A172 (cell line): ENCODE measurements at regions not wholly inside any gene's neighbourhood (a gene's known extent, or its start where the extent isn't known, plus 50 kb on each side); places are given as distances from the start of the nearest gene placed in this dataset.
"Not testable (repeated sequence)": the region's sequence is repeated elsewhere in the genome, so short reads cannot be mapped to it uniquely, and the experiment has no call there.

Experiments
- DNase-seq: peaks from one replicate; pipeline ENCODE4 v3.0.0-alpha.2; 2015; ENCODE audit warnings: low spot score

GRCh38 chr2:91571239-91571923 lies 2879.9 kb downstream of the RPIA start:
- not testable (repeated sequence) for DNase-seq

DNA sequence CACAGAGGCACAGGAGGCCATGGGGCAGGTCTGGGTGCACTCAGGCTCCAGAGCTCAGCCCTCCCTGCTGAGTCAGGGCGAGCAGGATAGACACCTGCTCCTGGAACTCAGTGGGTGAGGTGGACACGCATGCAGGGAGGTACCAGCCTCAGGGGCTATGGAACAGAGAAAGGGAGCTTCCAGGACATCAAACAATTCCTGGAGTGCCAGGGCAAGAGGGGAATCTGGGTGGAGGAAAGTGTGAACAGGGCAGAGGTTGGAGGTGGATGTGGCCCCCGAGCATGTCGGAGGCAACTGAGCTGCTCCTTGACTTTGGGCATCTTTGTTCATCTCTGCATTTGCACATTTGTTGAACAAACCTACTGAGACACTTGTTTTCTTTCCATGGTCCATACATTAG lies 2881.5 kb downstream of the RPIA start:
- DNase-seq: not testable (repeated sequence)

DNA sequence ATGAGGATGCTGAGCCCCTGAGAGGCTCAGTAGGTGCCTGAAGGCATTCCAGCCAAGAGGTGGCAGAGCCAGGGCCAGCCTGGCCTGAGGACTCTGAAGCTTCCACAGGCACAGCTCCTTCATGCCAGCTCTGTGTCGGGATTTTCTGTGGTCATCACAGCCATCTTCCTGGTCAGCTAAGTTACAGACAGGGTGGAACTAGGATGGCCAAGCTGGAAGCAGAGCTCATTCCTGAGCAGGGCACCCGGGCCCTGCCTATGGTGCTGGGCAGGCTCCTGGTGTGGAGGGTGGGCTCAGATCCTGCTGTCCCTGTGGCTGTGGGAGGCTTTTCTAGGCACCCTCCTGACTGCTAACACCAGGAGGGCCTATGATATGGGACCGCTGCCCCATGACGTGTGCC lies 2882.3 kb downstream of the RPIA start:
- DNase-seq: not testable (repeated sequence)

DNA sequence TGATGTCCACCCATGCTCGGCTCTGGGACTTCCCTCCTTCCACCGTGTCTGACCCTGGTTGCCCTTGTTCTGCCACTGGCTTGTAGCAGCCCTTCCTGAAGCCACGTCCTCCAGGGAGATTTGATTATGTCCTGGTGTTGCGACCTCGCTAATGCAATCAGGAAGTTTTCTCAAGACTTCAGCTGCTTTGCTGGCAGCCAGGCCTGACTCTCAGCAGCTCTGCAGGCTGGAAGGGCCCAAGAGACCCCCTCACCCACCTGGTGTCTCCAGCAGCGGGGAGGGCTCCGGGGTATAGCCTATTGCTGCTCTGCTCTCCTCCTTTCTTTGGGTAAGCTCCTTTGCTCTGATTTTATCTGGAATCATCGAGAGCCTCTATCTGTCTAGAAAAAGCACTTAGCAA lies 2882.8 kb downstream of the RPIA start:
- not testable (repeated sequence) for DNase-seq

DNA sequence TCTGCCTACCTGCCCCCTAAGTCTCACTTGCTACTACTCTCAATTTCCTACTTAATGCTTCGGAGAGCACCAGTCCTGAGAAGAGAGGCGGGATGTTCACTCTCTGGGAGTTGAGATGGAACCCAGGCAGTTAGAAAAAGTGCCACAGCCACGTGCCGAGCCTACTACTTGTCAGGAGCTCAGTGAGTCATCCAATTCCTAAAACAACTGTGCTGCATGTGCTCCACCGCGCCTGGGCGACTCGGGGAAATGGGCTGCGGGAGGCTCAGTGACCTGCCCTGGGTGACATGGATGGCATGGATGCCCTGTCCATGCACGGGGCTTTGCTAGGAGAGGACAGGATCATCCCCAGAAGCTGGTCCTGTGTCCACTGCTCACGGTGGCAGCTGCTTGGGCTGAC lies 2884.2 kb downstream of the RPIA start:
- peak; percentile 30 for DNase-seq

DNA sequence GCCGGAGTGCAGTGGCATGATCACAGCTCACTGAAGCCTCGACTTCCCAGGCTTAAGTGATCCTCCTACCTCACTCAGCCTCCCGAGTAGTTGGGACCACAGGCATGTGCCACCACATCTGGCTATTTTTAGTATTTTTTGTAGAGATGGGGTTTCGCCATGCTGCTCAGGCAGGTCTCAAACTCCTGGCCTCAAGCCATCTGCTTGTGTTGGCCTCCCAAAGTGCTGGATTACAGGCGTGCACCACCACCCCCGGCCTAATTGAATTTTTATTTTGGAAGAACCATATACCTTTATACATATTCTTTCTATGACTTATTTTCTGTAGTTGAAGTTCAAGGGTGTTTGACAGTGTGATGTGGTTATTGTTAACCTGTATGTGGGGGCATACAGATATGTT lies 2885.9 kb downstream of the RPIA start:
- DNase-seq: not testable (repeated sequence)

GRCh38 chr2:91578678-91579077 lies 2887.2 kb downstream of the RPIA start:
- not testable (repeated sequence) for DNase-seq

- DNase-seq: not testable (repeated sequence)
Measured at GRCh38 chr2:91579555-91579954, 2888.1 kb downstream of the RPIA start.

GRCh38 chr2:91580043-91580442 lies 2888.6 kb downstream of the RPIA start:
- DNase-seq: not testable (repeated sequence)

DNA sequence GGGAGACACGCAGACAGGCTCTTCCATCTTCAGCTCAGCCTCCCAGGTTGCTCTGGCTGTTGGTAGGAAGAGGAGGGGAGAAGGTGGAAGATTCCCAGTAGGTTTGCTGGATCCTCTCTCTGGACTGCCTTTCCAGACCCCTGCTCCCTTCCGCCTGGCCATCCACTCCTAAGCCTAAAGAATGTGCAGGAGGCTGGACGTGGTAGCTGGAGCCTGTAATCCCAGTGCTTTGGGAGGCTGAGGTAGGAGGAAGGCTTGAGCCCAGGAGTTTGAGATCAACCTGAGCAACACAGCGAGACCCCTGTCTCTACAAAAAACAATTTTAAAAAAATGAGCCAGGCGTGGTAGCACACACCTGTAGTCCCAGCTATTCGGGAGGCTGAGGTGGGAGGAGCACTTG lies 2895.6 kb downstream of the RPIA start:
- not testable (repeated sequence) for DNase-seq

GRCh38 chr2:91587908-91588535 lies 2896.5 kb downstream of the RPIA start:
- not testable (repeated sequence) for DNase-seq

- not testable (repeated sequence) for DNase-seq
Measured at GRCh38 chr2:91588782-91589223, 2897.3 kb downstream of the RPIA start.

GRCh38 chr2:91589454-91590328 lies 2898.2 kb downstream of the RPIA start:
- not testable (repeated sequence) for DNase-seq

DNA sequence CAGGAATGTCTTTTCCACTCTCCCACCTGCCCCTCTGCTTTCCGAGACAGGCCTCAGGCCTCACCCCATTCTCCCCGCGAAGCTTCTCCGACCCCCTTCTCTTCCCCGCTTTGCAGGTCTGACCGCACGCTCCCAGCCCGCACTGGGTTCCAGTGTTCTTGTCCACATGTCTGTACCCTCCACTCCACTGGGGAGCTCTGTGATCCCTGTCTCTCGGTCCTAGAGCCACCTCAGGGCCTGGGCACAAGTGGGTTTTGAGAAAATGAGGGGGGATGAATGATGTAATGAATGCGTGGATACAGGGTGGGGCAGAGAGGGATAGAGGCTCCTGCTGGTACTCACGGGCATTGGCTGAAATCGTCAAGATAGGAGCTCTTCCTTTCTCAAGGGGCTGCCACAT lies 2898.9 kb downstream of the RPIA start:
- DNase-seq: not testable (repeated sequence)

- DNase-seq: peak; percentile 29
Measured at GRCh38 chr2:91591066-91591465, 2899.6 kb downstream of the RPIA start.

DNA sequence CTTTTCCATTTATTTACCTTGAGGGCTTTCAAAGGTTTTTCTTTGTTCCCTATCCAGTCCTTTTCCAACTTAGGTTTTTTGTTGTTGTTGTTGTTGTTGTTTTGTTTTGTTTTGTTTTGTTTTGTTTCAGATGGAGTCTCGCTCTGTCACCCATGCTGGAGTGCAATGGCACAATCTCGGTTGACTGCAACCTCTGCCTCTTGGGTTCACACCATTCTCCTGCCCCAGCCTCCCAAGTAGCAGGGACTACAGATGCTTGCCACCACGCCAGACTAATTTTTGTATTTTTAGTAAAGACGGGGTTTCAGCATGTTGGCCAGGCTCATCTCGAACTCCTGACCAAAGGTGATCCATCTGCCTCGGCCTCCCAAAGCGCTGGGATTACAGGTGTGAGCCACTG lies 2906.0 kb downstream of the RPIA start:
- not testable (repeated sequence) for DNase-seq

GRCh38 chr2:91598519-91598918 lies 2907.0 kb downstream of the RPIA start:
- DNase-seq: peak; percentile 66

DNA sequence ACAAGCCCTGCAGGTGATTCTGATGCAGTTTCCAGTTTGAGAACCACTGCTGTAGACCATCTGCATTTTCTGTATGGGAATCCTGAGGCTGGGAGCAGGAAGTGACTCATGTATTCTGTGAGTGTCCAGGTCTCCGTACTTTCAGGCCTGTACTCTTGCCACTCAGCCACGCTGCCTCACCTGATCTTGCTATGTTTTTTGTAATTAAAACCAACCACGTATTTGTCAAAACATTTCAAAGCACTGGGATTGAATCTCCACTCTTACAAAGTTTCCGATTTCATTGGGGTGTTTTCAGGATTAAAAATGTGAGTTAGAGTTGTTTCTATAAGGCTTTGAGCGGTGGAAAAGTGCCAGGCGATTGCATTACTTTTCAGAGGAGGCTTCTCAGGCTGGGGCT lies 2907.5 kb downstream of the RPIA start:
- peak; percentile 54 for DNase-seq

DNA sequence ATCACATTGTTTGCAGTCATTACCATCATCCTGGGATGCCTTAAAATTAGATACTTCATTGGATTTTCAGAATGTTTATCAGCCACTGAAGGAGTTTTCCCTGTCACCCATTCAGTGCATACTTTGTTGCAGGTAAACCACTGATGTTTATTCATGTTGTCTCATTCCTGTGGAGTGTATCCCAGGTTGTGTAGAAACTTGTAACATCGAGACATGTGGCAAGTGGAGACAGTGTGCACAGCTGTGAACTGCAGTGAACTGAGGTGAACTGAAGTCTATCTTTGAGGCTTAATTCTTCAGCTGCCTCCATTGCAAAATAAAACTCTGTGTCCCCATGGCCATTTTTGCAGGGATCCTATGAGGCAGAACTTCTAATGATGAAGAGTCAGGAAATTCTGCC lies 2911.4 kb downstream of the RPIA start:
- not testable (repeated sequence) for DNase-seq

DNA sequence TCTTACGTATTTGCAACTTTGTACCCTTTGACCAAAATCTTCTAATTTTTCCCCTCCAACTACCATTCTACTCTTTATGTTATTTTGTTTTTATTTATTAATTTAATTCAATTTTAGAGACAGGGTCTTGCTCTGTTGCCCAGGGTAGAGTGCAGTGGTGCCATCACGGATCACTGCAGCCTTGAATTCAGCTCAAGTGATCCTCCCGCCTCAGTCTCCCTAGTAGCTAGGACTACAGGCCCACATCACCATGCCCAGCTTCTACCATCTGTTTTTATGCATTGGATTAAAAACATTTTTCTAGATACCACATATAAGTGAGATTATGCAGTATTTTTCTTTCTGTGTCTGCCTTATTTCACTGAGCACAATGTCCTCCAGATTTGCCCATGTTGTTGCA lies 2912.5 kb downstream of the RPIA start:
- not testable (repeated sequence) for DNase-seq

DNA sequence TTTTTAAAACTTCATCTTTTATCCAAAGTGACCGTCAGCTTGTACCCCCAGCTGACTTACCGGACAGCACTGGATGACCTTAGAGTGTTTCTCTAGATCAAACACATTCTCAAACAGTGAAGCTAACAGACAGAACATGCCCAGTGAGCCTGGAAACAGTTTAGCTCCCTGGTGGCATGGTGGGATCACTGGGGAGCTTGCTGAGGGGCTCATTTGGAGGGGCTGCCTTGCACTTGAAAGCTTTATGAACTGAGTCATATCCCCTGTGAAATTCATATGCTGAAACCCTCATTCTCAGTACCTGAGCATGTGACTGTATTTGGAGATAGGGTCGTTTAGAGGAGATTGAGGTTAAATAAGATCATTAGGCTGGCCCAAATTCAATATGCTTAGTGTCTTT lies 2913.2 kb downstream of the RPIA start:
- DNase-seq: not testable (repeated sequence)

DNA sequence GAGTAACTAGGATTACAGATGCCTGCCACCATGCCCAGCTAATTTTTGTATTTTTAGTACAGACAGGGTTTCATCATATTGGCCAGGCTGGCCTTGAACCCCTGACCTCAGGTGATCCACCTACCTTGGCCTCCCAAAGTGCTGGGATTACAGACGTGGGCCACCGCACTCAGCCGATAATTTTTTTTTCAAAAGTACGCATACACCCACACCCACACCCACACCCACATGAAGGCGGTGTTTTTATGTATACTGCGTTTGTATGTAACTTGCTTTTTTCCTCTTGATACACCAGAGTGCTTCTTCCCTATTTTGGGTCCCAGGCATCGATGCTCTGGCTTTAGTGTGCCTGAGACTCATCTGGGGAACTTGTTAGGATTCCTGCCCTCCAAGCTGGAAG lies 2932.3 kb downstream of the RPIA start:
- not testable (repeated sequence) for DNase-seq
